ENCODE measurements at regions not wholly inside any gene's neighbourhood (a gene's known extent, or its start where the extent isn't known, plus 50 kb on each side); places are given as distances from the start of the nearest gene placed in this dataset.

DNA sequence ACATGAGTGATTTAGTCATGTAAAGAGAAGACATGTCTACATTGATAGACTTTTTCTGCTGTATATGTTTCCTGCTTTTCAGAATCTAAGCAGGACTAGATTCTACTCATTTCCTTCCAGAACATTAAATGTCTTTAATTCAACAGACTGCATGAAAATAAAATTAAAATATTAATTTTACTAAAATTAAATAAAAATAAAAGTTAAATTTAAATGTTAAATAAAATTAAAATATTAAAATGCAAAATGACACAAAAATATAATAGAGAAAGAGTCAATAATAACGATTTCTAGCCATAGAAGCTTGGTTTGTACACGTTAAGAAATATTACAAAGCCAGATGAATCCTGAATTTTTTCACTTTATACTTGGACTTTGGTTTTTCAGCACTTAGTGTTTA, 552.8 kb upstream of the NR5A2 start:
- Histone ChIP-seq H3K27ac (replicated peaks) (no peak overlapping the region), H3K27me3 (ENCODE audit: insufficient read depth, poor library complexity, severe bottlenecking) (no peaks in the 10 kb centered on the region), H3K4me3 (replicated peaks; ENCODE audit: insufficient read depth, low read length) (no peak overlapping the region)
- no peak for TF ChIP-seq POLR2AphosphoS5 (IDR thresholded peaks at IDR 0.05; ENCODE audit: low read depth)
- TF ChIP-seq, protein P1, sequence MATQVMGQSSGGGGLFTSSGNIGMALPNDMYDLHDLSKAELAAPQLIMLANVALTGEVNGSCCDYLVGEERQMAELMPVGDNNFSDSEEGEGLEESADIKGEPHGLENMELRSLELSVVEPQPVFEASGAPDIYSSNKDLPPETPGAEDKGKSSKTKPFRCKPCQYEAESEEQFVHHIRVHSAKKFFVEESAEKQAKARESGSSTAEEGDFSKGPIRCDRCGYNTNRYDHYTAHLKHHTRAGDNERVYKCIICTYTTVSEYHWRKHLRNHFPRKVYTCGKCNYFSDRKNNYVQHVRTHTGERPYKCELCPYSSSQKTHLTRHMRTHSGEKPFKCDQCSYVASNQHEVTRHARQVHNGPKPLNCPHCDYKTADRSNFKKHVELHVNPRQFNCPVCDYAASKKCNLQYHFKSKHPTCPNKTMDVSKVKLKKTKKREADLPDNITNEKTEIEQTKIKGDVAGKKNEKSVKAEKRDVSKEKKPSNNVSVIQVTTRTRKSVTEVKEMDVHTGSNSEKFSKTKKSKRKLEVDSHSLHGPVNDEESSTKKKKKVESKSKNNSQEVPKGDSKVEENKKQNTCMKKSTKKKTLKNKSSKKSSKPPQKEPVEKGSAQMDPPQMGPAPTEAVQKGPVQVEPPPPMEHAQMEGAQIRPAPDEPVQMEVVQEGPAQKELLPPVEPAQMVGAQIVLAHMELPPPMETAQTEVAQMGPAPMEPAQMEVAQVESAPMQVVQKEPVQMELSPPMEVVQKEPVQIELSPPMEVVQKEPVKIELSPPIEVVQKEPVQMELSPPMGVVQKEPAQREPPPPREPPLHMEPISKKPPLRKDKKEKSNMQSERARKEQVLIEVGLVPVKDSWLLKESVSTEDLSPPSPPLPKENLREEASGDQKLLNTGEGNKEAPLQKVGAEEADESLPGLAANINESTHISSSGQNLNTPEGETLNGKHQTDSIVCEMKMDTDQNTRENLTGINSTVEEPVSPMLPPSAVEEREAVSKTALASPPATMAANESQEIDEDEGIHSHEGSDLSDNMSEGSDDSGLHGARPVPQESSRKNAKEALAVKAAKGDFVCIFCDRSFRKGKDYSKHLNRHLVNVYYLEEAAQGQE (IDR thresholded peaks at IDR 0.05; ENCODE audit: insufficient replicate concordance, low read depth) = no peak
- TF ChIP-seq GABPA (IDR thresholded peaks at IDR 0.05; ENCODE audit: low read depth) = no peak
- TF ChIP-seq, protein P2, sequence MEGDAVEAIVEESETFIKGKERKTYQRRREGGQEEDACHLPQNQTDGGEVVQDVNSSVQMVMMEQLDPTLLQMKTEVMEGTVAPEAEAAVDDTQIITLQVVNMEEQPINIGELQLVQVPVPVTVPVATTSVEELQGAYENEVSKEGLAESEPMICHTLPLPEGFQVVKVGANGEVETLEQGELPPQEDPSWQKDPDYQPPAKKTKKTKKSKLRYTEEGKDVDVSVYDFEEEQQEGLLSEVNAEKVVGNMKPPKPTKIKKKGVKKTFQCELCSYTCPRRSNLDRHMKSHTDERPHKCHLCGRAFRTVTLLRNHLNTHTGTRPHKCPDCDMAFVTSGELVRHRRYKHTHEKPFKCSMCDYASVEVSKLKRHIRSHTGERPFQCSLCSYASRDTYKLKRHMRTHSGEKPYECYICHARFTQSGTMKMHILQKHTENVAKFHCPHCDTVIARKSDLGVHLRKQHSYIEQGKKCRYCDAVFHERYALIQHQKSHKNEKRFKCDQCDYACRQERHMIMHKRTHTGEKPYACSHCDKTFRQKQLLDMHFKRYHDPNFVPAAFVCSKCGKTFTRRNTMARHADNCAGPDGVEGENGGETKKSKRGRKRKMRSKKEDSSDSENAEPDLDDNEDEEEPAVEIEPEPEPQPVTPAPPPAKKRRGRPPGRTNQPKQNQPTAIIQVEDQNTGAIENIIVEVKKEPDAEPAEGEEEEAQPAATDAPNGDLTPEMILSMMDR (IDR thresholded peaks at IDR 0.05; ENCODE audit: insufficient read depth, low read length) = no peak
- TF ChIP-seq SPI1 (IDR thresholded peaks at IDR 0.05; ENCODE audit: borderline replicate concordance, low read depth) = no peak
- no peak for DNase-seq (ENCODE audit: low read depth in 1 of 2, low spot score in 1 of 2)

DNA sequence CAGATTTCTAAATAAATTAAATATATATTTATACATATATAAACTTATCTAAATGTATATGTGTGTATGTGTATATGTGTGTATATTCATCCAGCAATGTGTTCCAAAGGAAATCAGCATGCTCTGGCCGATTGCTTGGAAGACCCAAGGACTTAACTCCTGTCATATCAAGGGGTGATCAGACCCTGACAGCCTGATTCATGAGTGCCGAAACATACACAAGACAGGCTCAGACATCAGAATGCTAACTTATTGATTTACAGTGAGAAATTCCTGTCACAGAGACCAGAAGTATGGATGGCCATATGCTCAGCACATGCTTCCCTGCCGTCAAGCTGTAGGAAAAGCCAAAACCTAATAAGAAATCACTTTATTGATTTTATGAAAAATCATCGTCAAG, 545.1 kb upstream of the NR5A2 start:
- Histone ChIP-seq H3K27ac (replicated peaks) (no peak overlapping the region), H3K4me3 (replicated peaks; ENCODE audit: insufficient read depth, low read length) (no peak overlapping the region), H3K27me3 (ENCODE audit: insufficient read depth, poor library complexity, severe bottlenecking) (no peaks in the 10 kb centered on the region)
- DNase-seq (ENCODE audit: low read depth in 1 of 2, low spot score in 1 of 2) = no peak
- TF ChIP-seq POLR2AphosphoS5 (IDR thresholded peaks at IDR 0.05; ENCODE audit: low read depth) = no peak
- TF ChIP-seq SPI1 (IDR thresholded peaks at IDR 0.05; ENCODE audit: borderline replicate concordance, low read depth) = no peak
- TF ChIP-seq, protein P2 (IDR thresholded peaks at IDR 0.05; ENCODE audit: insufficient read depth, low read length) = no peak
- TF ChIP-seq, protein P1 (IDR thresholded peaks at IDR 0.05; ENCODE audit: insufficient replicate concordance, low read depth) = no peak
- TF ChIP-seq GABPA (IDR thresholded peaks at IDR 0.05; ENCODE audit: low read depth) = no peak

DNA sequence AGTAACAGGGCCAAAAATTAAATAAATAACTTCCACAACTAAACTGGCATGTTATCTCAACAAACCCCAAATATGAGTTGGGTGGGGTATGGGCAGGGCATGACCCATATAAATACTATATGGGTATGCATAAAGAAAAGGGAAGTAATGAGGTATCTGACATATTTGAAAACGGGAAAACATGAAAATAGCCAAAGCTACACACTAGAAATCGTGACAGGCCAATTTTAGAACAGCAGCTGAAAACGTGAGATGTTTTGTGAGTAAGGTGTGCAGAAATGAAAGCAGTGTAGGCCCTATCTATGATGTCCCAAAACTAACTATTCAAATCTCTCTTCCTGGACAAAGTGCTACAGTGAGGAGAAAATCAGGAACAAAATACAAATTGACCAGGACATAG, 537.9 kb upstream of the NR5A2 start:
- no peak overlapping the region for H3K27ac ChIP-seq (replicated peaks)
- H3K4me3 ChIP-seq (replicated peaks; ENCODE audit: insufficient read depth, low read length) = no peak overlapping the region
- DNase-seq (ENCODE audit: low read depth in 1 of 2, low spot score in 1 of 2) = no peak
- TF ChIP-seq POLR2AphosphoS5 (IDR thresholded peaks at IDR 0.05; ENCODE audit: low read depth) (no peak), SPI1 (IDR thresholded peaks at IDR 0.05; ENCODE audit: borderline replicate concordance, low read depth) (no peak)
- TF ChIP-seq, protein P2 (IDR thresholded peaks at IDR 0.05; ENCODE audit: insufficient read depth, low read length) = no peak
- TF ChIP-seq, protein P1 (IDR thresholded peaks at IDR 0.05; ENCODE audit: insufficient replicate concordance, low read depth) = no peak
- no peaks in the 10 kb centered on the region for H3K27me3 ChIP-seq (ENCODE audit: insufficient read depth, poor library complexity, severe bottlenecking)

Data from HL-60 (cell line).